Heart left ventricle (tissue), 13 donors: ENCODE measurements at regions not wholly inside any gene's neighbourhood (a gene's known extent, or its start where the extent isn't known, plus 50 kb on each side); places are given as distances from the start of the nearest gene placed in this dataset.

Experiments
- CTCF ChIP-seq, 12 donors: fragments of 200-600 bp; sonication (generic) in 4 of 12; IDR thresholded peaks; one replicate each; pipeline versions ENCODE4 v1.5.0 to v1.8.0; 2018 to 2022; ENCODE audit warnings: antibody characterized with exemption in 12 of 12, mild to moderate bottlenecking in 5 of 12
- POLR2A ChIP-seq, 2 donors: fragments of 450-650 bp; IDR thresholded peaks; one replicate each; pipeline ENCODE4 v1.6.1; 2017; ENCODE audit warnings: antibody characterized with exemption in 2 of 2, mild to moderate bottlenecking in 2 of 2, moderate library complexity in 2 of 2
- donor health status: ischemic (EF 13 %, LVEDD 7.1; RV severe dilation, severe dysfunction).
- donor health status: DM: no; HTN: yes; CAD: no.
- donor health status: DM: no; HTN: no; CAD: no.
- donor health status: ischemic (EF 25% LVEDD 6.9; RV normal size, moderate dysfunction).
- donor health status: ischemic (EF 25% LVEDD 5.7; RV mildly dilated, moderate dysfunction).
- donor health status: ischemic (EF 35%, LVEDD 5.7; RV mildly dilated, moderate dysfunction).
- donor health status: nonischemic (EF 11% LVEDD 7.7; RV severe dilation, severe dysfunction).
- donor health status: DM: yes; HTN: yes; CAD: no.
- donor health status: PGD.
- donor health status: ischemic (EF 29% LVEDD 5.4; RV normal size, mild dysfunction).
- donor health status: nonischemic (EF 23%, LVEDD 6.1; RV moderate dilation, normal function).

DNA sequence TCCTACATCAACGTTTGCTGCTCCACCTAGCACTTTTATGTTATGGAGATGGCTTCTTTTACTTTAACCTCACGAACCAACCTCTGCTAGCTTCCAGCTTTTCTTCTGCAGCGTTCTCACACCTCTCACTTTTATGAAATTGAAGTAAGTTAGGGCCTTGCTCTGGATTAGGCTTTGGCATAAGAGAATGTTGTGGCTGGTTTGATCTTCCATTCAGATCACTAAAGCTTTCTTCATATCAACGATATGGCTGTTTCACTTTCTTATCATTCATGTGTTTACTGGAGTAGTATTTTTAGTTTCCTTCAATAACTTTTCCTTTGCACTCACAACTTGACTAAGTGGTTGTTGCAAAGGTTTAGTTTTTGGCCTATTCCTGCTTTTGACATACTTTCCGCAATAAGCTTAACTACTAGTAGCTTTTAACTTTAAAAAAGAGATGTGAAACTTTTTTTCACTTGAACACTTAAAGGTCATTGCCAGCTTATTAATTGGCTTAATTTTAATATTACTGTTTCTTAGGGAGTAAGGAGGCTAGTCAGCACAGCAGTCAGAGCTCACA lies 60.0 kb upstream of the SPRY2 start:
- TF ChIP-seq POLR2A (IDR thresholded peaks at IDR 0.05) (no peak), CTCF (IDR thresholded peaks at IDR 0.05) (no peak)
